COR-L47 (cell line): ENCODE measurements at regions not wholly inside any gene's neighbourhood (a gene's known extent, or its start where the extent isn't known, plus 50 kb on each side); places are given as distances from the start of the nearest gene placed in this dataset.
"Not testable (repeated sequence)": the region's sequence is repeated elsewhere in the genome, so short reads cannot be mapped to it uniquely, and the experiment has no call there.

Experiments
- DNase-seq: peaks from one replicate; lab custom pipeline; 2025; lab: John Stamatoyannopoulos, UW

DNA sequence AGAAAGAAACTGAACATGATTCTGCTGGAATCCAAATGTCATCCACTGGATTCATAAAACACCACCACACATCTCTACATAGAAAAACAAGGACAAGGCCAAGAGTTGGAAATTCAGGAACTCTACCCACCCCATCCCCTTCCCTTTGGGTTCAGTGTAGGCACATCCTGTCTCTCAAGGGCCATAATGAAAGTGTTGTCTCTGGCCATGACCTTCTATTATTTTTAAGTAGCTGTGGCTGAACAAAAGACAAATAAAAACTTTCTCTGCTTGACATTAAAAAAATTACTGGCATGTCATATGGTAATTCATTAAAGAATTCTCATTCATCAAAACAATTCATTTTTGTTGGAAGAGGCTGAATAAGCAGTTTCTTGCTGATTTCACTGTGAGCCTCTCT, 54.9 kb upstream of the ZBTB18 start:
- DNase-seq = no peak

DNA sequence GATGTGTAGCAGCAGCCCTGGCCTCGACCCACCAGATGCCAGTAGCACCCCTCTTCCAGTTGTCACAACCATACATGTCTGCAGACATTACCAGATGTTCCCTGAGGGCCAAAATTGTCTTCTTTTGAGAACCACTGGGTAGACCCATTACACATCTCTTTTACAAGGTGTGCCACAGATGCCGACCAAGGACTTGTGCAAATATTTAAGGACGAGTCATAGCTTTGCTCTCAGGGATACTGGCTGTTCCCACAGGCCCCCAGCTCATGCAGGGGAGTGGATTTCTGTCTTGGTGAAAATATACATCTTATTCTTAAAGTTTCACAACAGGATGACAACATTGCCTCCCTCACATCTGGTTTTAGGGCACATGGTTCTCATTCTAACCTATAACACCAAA, 59.4 kb upstream of the ZBTB18 start:
- DNase-seq = no peak

DNA sequence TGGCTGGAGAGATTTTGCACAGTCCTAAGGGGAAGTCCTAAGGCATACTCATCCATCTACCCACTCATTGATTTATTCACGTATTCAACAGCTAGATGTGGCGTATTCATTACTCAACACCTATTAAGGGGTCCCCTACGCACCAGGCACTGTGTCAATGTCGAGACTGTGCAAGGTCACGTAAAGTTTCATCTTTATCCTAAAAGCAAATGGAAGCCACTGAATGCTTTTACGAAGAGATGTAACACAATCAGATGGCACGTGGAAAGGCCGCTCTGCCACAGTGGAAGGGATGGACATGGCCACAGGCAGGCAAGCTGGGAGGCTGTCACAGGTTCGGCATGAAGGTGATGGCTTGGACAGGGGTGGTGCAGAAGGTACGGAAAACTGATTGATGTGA, 66.3 kb upstream of the ZBTB18 start:
- DNase-seq = no peak

DNA sequence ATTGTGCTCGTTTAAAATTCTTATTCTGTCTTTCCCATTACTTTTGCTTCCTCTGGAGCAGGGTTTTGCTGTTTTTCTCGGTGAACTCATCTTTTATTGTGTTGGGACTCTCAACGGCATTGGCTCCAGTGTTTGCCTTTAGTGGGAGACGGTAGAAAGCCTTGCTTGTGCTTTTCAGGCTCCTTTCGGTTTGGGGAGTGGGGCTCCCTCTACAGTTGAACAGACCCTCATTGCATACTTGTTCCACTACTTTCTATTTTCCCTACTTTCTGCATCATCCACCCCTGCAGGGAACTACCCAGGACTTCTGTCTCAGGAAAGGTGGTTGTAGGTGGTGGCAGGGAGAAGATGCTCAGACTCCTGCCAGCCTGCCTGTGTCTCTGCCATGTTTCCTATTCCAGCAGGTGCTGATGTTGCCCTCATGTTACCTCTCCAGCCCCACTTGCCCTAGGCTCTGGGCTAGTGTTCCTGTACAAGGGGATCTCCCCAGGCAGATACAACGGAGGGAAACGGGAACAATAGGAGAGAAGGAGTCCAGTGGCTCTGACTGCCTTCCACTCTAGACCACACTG, 68.5 kb upstream of the ZBTB18 start:
- no peak for DNase-seq

DNA sequence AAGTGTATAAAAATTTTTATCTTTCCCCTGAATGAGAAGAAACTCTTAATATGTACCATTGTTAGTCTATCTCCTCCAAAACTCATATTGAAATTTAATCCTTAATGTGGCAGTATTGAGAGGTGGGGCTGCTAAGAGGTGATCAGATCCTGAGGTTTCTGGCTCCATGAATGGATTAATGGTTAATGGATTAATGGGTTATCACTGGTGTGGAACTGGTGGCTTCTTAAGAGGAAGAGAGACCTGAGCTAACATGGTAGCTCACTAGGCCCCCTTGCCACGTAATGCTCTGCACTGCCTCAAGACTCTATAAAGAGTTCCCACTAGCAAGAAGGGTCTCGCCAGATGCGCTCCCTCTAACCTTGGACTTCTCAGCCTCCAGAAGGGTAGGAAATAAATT, 70.6 kb upstream of the ZBTB18 start:
- DNase-seq = no peak

DNA sequence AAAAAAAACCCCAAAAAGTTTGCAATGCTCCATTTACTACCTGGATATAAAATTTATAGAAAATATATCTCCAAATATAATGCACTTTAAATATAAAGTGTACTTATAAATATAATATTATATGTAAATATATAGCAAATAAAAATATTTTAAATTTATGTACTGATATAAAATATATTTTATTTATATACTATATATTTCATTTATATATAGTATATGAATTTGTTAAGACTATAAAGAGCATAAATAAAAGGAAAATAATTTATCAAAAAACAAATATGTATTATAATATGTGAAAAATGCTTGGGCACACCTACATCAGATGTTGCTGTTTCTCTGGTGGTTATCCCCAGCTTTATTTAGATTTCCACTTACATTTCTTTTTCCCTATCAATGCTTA, 71.0 kb upstream of the ZBTB18 start:
- no peak for DNase-seq

DNA sequence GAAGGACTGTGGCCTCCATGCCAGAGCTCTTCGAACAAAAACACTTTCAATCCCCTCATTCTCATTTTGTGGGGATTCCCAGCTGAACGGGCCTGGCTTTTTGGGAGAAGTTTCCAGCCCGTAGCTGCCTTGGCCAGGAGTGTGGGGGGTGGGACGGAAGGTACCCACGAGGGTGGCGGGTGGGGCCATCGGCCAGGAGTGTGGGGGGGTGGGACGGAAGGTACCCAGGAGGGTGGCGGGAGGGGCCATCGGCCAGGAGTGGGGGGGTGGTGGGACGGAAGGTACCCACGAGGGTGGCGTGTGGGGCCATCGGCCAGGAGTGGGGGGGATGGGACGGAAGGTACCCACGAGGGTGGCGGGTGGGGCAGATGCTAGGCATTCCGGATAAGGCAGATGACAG, 71.7 kb upstream of the ZBTB18 start:
- no peak for DNase-seq

DNA sequence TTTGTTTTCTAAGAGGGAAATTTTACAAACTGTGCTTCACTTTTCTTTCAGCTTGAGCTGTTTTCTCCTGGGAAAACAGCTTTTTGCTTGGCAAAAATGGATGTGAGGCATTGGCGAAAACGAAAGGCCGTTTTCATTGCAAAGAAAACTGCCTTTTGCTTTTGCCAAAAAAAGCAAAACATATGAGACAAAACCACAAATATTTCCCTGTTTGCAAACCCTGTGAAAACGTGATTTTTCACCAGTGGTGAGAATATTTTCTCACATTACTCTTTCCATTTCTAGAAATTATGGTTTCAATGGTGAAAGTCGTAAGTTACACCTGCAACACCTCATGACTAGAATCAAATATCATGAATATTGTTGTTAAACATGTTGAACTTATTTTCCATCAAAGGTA, 74.0 kb upstream of the ZBTB18 start:
- no peak for DNase-seq

DNA sequence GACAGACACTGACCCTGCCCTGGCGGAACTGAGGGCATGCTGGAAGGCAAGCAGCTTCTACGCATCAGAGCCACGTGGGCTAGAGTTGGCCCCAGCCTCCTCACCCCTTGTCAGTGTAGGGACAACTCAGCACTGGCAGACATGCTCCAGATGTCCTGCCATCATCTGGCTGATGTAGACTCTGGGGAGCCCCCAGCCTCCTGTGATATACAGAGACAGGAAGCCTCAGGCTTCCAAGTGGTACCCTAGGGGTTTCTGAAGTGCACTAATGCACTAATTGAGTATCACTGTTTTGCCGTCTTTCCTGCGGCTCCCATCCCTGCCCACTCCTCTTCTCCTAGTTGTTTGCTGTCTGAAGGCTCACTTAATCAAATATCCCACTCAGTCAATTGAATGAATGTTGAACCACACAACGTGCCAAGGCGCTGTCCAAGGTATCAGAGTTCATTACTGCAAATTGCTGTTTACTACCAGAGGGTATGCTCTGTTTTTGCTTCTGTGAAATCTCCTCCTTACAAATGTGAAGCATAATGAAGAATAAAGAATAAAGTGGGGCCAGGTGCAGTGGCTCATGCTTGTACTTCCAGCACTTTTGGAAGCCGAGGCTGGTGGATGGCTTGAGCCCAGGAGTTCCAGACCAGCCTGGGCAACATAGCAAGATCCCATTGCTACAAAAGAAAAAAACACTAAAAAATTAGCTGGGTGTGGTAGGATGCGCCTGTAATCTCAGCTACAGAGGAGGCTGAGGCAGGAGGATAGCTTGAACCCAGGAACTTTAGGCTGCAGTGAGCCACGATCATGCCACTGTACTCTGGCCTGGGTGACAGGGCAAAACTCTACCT, 76.4 kb upstream of the ZBTB18 start:
- DNase-seq = no peak

DNA sequence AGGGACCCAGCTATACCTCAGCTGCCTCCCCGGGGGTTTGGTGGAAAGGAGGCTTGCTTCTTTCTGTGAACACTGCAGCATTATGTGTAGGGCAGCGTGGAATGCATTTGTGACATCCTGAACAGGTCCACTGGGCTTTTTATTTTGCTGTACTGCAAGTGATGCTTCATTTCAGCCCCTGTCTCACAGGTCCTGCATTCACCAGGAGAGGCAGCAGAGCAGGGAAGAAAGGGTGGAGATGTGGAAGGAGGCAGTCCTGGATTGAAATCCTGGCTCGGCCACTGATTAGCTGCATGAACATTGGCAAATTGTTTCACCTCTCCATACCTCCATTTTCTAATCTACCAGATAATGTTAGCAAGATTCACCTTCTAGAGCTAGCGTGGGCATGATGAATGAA, 77.9 kb upstream of the ZBTB18 start:
- DNase-seq = no peak

DNA sequence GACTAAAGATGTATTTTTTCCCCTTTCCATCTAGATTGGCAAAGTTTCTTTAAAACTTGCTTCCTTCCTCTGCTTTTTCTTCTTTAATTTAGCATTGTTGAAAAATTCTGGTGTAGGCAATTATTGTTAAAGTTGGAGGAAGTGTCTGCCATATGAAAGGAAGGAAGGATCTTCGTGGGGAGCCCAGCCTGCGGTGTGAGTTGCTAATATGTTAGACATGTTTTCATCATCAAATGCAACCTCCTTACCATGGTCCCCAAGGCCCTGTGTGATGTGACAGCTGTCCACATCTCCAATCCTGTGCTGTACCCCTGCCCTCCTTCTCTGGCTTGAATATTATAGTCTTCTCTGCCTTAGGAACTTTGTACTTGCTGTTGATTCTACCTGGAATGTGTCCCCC, 81.0 kb upstream of the ZBTB18 start:
- DNase-seq = no peak

DNA sequence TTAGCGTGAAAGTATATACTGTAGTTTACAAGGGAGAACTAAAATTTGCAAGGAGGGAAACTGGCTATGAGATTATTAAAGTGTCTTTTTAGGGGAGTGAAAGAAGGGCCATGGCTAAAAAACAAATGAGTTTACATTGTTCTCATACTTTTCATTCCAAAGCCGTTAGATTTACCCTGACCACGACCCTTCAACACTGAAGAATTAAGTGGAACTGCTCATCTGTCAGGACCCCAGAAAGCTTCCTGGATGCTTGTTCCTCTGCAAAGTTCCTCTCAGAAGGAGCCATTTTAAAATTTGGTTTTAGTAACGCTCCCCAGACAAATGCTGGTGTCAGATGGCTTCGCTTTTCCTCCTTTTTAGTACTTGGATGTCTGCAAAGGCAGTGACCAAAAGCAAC, 82.7 kb upstream of the ZBTB18 start:
- no peak for DNase-seq

DNA sequence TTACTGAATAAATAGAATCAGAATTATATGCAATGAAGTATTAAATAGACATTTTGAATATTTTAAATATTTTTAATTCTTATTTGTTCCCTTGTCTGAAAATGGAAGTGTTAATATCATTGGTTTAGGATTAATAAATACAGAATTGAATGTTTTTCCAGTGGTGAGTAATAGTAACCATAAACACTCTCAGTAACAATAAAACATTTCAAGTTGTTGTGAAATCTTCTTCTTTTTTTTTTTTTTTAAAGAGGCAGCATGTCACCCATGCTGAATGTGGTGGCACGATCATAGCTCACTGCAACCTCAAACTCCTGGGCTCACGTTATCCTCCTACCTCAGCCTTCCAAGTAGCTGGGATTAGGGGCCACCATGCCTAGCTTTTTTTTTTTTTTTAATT, 86.2 kb upstream of the ZBTB18 start:
- DNase-seq = no peak

DNA sequence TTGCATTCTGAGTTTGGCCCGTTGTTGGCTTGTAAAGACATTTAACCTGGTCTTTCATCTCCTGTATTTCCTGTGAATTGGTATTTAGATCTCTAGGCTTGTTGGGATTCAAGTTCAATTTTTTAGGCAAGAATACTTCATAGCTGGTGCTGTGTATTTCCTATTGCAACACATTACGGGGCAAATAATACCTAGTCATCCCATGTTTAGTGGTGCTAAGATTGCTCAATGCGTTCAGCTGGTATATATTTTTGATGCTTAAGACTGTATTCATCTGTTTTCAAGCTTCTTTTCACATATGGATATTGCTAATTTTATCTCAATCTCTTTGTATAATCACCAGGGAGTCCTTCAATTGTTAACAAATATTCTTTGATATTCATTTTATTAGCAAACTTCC, 87.5 kb upstream of the ZBTB18 start:
- DNase-seq = no peak

DNA sequence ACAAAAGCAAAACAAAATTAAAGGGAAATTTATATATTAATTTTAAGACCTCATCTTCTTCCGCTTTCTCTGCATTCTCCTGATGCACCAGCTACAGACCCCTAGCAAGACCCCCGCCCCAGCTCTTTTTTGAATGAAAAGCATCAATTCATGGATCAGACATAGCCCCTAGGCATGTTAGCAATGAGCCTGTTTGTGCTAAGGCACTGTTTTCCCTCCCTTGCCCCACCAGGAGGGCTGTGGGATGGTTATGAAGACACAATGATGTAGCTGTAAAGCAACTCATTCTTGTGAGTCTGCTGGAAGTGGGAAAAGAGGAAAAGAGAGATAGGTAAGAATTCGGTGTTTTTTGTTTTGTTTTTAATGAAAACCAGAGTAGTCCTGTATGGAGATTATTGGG, 88.5 kb upstream of the ZBTB18 start:
- no peak for DNase-seq

DNA sequence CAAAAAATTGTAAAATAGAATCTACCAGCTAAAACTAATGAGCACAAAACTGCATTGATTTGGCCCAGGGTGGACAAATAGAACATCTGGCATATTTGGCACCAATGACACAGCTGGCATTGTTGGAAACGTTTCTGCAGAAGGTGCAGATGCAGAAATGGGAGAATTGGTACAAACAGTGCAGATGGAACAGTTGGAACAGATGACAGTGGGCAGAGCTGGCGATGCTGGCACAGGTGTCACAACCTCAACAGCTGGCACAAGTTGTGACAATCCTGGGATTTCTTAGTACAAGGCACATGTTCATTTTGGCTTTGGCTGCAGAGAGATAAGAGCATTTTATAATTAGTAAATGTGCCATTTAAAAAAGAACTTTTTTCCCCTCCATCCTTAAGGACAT, 91.1 kb upstream of the ZBTB18 start:
- no peak for DNase-seq

DNA sequence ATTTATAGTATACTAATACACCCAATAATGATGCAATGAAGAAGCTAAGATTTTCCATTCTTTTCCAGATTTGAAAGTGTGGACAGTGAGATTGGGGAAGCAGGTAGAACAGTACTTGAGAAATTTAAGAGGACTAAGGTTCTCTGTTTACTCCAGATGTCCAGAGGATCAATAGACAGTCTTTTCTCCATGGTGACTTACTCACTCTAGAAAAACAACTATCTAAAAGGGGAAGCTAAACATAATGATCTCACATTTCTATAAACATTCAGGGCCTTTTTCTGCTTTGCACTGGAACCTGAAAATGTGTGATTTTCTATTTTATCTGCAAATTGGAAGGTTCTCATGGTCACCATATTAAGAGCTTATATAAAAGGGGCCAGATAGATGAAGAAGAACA, 93.9 kb upstream of the ZBTB18 start:
- DNase-seq = no peak

DNA sequence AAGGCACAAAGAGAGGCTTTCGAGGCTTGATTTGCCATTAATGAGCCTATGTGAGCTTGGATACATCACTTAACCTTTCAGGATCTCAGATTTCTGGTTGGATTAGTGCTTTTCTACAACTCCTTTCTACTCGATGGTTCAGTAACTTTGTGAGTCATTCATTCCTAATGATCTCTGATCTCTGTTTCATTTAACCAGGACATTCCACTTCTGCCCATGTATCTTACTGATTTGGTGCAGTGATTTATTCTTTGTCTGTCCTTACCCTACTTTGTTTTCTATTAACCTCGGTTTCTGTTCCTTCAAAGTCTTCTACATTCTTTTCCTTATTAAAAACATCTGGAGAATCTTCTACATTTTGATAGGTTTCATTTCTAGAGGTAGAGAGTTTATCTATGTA, 94.6 kb upstream of the ZBTB18 start:
- DNase-seq = no peak

DNA sequence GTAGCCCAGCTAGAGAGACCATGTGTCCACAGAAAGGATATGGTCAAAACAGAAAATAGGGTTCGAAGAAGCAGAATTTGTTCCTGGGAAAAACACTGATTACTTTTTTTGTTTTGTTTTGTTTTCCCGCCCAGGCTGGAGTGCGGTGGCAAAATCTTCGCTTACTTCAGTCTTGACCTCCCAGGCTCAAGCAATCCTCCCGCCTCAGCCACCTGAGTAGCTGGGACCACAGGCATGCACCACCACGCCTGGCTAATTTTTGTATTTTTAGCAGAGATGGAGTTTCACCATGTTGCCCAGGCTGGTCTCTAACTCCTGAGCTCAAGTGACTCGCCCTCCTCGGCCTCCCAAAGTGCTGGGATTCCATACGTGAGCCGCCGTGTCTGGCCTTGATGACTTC, 99.9 kb upstream of the ZBTB18 start:
- not testable (repeated sequence) for DNase-seq

DNA sequence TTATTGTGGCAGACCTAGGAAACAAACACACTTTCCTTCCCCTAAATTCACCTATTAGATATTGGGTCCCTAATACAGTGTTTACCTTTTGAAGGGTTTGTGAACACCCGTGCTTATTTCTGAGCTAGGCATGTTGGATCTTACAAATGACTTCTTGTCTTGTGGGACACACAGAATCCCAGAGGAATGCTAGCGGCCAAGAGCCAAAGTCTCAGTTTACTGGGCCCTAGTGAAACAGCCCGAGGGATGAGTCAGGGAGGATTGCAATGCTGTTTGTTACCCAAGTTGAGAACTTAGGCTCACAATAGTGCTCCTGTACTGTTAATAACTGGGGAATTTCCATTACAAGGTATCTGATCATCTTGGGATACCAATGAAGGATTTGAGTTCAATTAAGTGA, 100.1 kb upstream of the AKT3 start:
- DNase-seq = no peak

DNA sequence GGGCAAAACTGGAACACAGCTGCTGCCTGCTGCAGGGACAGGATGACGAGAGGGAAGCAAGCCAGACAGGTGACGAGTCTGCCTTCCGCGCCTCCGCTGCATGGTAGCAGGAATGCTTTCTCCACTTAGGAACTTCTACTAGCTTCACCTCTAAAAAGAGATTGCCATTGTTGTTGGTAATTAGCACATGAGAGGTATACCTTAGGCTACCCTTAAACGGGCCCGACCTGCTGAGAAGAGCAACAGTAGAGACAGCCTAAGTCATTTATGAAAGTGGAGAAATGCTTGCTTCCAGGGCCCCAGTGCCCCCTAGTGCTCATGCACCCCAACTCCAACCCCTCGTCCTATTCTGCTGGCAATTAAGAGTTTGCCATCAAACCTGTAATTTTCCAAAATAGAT, 96.9 kb upstream of the AKT3 start:
- no peak for DNase-seq

DNA sequence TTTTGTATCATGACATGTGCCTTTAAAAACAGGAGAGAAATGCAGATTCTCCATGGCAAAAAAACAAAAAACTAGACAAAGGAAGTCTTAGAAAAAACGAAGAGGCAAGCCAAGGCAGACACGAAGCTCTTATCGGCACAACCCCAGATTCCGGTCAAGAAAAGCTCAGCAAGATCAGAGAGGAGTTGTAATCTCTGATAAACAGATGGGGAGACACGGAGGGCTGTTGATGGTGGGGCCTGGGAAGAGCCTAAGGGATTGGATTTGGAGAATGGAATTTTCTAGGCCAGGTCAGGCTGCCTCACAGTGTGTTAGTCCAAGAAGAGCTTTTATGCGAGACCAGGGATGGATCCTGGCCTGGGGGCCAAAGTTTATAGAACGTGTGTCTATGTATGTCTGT, 96.2 kb upstream of the AKT3 start:
- DNase-seq = no peak

DNA sequence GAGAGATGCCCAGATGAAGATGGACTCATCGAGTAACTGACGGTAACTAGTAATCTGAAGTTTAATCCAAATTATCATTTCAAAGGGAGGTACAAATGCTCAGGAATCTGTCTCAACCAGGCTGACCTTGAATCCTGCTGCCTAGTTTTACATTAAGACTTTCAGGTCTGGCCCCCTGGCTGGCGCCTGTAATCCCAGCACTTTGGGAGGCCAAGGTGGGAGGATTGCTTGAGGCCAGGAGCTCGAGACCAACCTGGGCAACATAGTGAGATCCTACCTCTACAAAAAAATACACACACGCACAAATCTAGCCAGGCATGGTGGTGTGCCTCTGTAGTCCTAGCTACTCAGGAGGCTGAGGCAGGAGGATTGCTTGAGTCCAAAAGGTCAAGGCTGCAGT, 95.7 kb upstream of the AKT3 start:
- DNase-seq = no peak
